ENCODE measurements at regions not wholly inside any gene's neighbourhood (a gene's known extent, or its start where the extent isn't known, plus 50 kb on each side); places are given as distances from the start of the nearest gene placed in this dataset.

DNA sequence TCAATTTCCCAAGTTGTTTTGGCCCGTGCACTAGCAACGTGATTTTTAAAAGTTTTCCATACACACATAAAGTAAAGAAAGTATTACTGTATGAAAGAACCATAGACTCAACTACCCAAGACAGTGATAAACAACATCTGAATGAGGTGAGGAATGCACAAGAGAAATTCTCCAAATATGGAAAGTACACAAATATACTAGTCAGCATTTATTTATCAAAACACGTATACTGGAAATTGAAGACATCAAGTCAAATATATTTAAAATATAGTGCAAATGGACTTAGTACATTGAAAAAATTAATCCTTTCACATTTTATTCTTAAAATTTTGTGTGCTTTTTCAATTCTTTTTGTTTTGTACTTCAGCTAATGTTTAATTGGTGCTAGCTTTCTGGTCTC is 143.6 kb downstream of the ARL4A start:
- Histone ChIP-seq H3K27me3 (replicated peaks; ENCODE audit: insufficient read depth, low read depth, low read length, poor library complexity) (no peaks in the 10 kb centered on the region), H3K4me1 (ENCODE audit: insufficient read depth, low read length, poor library complexity, severe bottlenecking) (no peaks in the 10 kb centered on the region), H3K36me3 (ENCODE audit: insufficient read depth, low read length, poor library complexity, severe bottlenecking) (no peaks in the 10 kb centered on the region), H3K4me3 (ENCODE audit: low read depth, low read length, poor library complexity, severe bottlenecking) (no peak overlapping the region), H3K9me3 (ENCODE audit: low read depth, low read length, poor library complexity, severe bottlenecking) (peaks cover 9% of the 10 kb centered on the region), H3K27ac (ENCODE audit: low read depth, low read length, poor library complexity, severe bottlenecking) (no peak overlapping the region)
- intact Hi-C loops (cut with micrococcal nuclease; ENCODE audit: unreplicated experiment), result no loop called here
- POLR2A ChIA-PET (ENCODE audit: low non-redundant PET), result no interaction called here
- no peak for DNase-seq (ENCODE audit: low spot score)
- TF ChIP-seq, protein P1, sequence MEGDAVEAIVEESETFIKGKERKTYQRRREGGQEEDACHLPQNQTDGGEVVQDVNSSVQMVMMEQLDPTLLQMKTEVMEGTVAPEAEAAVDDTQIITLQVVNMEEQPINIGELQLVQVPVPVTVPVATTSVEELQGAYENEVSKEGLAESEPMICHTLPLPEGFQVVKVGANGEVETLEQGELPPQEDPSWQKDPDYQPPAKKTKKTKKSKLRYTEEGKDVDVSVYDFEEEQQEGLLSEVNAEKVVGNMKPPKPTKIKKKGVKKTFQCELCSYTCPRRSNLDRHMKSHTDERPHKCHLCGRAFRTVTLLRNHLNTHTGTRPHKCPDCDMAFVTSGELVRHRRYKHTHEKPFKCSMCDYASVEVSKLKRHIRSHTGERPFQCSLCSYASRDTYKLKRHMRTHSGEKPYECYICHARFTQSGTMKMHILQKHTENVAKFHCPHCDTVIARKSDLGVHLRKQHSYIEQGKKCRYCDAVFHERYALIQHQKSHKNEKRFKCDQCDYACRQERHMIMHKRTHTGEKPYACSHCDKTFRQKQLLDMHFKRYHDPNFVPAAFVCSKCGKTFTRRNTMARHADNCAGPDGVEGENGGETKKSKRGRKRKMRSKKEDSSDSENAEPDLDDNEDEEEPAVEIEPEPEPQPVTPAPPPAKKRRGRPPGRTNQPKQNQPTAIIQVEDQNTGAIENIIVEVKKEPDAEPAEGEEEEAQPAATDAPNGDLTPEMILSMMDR (conservative IDR thresholded peaks at IDR 0.05; ENCODE audit: low read depth, low read length), result no peak
- no peak for TF ChIP-seq EZH2 (IDR thresholded peaks at IDR 0.05; ENCODE audit: borderline replicate concordance, low read depth, low read length, poor library complexity, severe bottlenecking)
- no TSS peak for BruUV-seq (replicated peaks)
- CTCF ChIA-PET, result no interaction called here

- no peak overlapping the region for H3K27ac ChIP-seq (ENCODE audit: low read depth, low read length, poor library complexity, severe bottlenecking)
- intact Hi-C loops (cut with micrococcal nuclease; ENCODE audit: unreplicated experiment), result no loop called here
- CTCF ChIA-PET, result no interaction called here
These were observed 146.4 kb downstream of the ARL4A start for GRCh38 chr7:12833829-12834228.

DNA sequence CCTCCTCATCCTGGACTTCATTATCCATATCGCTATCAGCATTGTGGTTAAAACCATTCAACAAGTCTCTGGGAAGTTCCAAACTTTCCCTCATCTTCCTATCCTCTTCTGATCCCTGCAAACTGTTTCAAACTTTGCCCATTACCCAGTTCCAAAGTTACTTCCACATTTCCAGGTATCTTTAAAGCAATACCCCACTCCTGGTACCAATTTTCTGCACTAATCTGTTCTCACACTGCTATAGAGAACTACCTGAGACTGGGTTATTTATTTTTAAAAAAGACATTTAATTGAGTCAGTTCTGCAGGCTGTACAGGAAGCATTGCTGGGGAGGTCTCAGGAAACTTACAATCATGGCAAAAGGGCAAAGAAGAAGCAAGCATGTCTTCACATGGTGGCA is 147.3 kb downstream of the ARL4A start:
- POLR2A ChIA-PET (ENCODE audit: low non-redundant PET), result no interaction called here
- CTCF ChIA-PET, result no interaction called here
- Histone ChIP-seq H3K4me1 (ENCODE audit: insufficient read depth, low read length, poor library complexity, severe bottlenecking) (no peaks in the 10 kb centered on the region), H3K9me3 (ENCODE audit: low read depth, low read length, poor library complexity, severe bottlenecking) (peaks cover 9% of the 10 kb centered on the region), H3K27ac (ENCODE audit: low read depth, low read length, poor library complexity, severe bottlenecking) (no peak overlapping the region), H3K27me3 (replicated peaks; ENCODE audit: insufficient read depth, low read depth, low read length, poor library complexity) (peaks cover 3% of the 10 kb centered on the region), H3K4me3 (ENCODE audit: low read depth, low read length, poor library complexity, severe bottlenecking) (no peak overlapping the region), H3K36me3 (ENCODE audit: insufficient read depth, low read length, poor library complexity, severe bottlenecking) (no peaks in the 10 kb centered on the region)
- intact Hi-C loops (cut with micrococcal nuclease; ENCODE audit: unreplicated experiment), result no loop called here
- TF ChIP-seq, protein P1 (conservative IDR thresholded peaks at IDR 0.05; ENCODE audit: low read depth, low read length), result no peak
- DNase-seq (ENCODE audit: low spot score), result no peak
- no TSS peak for BruUV-seq (replicated peaks)

More at GRCh38 chr7:12833829-12834228, 146.4 kb downstream of the ARL4A start:
- TF ChIP-seq EZH2 (IDR thresholded peaks at IDR 0.05; ENCODE audit: borderline replicate concordance, low read depth, low read length, poor library complexity, severe bottlenecking), result no peak
- TF ChIP-seq, protein P1 (conservative IDR thresholded peaks at IDR 0.05; ENCODE audit: low read depth, low read length), result no peak
- peaks cover 9% of the 10 kb centered on the region for H3K9me3 ChIP-seq (ENCODE audit: low read depth, low read length, poor library complexity, severe bottlenecking)
- peaks cover 3% of the 10 kb centered on the region for H3K27me3 ChIP-seq (replicated peaks; ENCODE audit: insufficient read depth, low read depth, low read length, poor library complexity)
- H3K4me3 ChIP-seq (ENCODE audit: low read depth, low read length, poor library complexity, severe bottlenecking), result no peak overlapping the region
- no peaks in the 10 kb centered on the region for H3K36me3 ChIP-seq (ENCODE audit: insufficient read depth, low read length, poor library complexity, severe bottlenecking)
- no TSS peak for BruUV-seq (replicated peaks)
- H3K4me1 ChIP-seq (ENCODE audit: insufficient read depth, low read length, poor library complexity, severe bottlenecking), result no peaks in the 10 kb centered on the region
- POLR2A ChIA-PET (ENCODE audit: low non-redundant PET), result no interaction called here
- DNase-seq (ENCODE audit: low spot score), result no peak
